ENCODE measurements at regions not wholly inside any gene's neighbourhood (a gene's known extent, or its start where the extent isn't known, plus 50 kb on each side); places are given as distances from the start of the nearest gene placed in this dataset.

GRCh38 chr2:183996825-183997793 is 601.2 kb upstream of the ZNF804A start:
- TF ChIP-seq CTCF (IDR thresholded peaks at IDR 0.05; ENCODE audit: borderline replicate concordance, control extremely low read depth, extremely low read depth, insufficient read depth, missing control alignments), result no peak
- no peak for DNase-seq (ENCODE audit: low spot score)
- in situ Hi-C loops (cut with MboI; ENCODE audit: low sequenced_read_pairs, unreplicated experiment), result no loop called here

DNA sequence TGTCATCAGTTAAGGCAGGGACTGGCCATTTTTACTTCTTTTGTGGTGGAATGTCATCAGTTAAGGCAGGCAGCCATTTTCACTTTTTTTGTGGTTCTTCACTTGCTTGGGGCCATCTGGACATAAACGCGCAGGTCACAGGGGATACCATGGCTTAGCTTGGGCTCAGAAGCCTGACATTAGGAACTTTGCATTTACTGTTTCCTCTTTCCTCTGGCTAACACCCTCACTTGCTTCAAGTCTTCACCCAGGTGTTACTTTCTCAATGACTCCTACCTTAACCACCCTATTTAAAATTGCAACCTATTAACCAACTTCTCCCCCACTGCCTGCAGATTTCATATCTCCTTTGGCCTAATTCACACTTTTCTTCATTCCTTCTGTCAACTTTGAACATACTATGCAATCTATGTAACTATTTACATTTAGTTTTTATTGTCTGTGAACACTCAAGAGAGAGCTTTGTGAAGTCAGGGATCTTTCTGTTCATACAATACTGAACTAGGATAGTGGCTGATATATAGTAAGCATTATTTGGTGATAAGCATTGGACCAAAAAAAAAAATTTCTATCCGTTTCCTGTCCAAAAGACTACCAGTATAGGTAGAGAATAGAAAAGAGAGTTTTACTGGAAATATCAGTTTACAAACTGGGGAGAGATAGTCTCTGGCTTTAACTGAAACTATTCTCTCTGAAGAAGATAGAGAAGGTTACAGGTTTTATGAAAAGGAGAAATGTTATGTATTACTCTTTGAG is 600.1 kb upstream of the ZNF804A start:
- TF ChIP-seq CTCF (IDR thresholded peaks at IDR 0.05; ENCODE audit: borderline replicate concordance, control extremely low read depth, extremely low read depth, insufficient read depth, missing control alignments), result no peak
- in situ Hi-C loops (cut with MboI; ENCODE audit: low sequenced_read_pairs, unreplicated experiment), result no loop called here
- DNase-seq (ENCODE audit: low spot score), result peak; percentile 10

GRCh38 chr2:183998797-183999190 is 599.5 kb upstream of the ZNF804A start:
- in situ Hi-C loops (cut with MboI; ENCODE audit: low sequenced_read_pairs, unreplicated experiment), result no loop called here
- DNase-seq (ENCODE audit: low spot score), result no peak
- no peak for TF ChIP-seq CTCF (IDR thresholded peaks at IDR 0.05; ENCODE audit: borderline replicate concordance, control extremely low read depth, extremely low read depth, insufficient read depth, missing control alignments)

DNA sequence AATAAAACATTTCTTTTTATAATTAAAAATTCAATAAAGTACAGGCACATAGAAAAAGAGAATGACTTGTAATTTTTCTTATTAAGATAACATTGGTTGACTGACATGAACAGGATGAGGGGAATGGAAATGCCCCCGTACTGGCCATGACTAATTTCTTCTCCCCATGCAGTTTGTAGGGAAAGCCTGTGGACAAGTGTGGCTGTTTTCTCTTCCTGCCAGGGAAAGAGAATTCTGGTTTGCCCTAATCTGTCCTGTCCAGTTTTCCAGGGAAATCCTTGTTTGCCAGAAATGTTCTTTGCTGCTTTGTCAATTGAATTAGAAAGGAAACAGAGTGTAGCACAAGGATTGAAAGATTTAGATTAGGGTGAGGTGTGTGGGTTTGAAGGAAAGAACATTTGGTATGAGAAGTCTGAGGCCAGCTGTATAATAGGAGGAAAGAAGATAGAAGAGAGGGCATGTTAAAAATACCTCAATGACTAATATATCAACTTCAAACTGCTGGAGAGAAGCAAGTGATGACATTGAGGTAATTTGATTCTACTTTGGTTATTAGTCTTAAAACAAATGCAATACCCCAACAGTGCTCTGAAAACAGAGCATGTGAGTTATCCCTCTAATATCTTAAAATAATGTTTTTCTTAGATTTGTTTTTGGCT is 593.9 kb upstream of the ZNF804A start:
- in situ Hi-C loops (cut with MboI; ENCODE audit: low sequenced_read_pairs, unreplicated experiment), result no loop called here

DNA sequence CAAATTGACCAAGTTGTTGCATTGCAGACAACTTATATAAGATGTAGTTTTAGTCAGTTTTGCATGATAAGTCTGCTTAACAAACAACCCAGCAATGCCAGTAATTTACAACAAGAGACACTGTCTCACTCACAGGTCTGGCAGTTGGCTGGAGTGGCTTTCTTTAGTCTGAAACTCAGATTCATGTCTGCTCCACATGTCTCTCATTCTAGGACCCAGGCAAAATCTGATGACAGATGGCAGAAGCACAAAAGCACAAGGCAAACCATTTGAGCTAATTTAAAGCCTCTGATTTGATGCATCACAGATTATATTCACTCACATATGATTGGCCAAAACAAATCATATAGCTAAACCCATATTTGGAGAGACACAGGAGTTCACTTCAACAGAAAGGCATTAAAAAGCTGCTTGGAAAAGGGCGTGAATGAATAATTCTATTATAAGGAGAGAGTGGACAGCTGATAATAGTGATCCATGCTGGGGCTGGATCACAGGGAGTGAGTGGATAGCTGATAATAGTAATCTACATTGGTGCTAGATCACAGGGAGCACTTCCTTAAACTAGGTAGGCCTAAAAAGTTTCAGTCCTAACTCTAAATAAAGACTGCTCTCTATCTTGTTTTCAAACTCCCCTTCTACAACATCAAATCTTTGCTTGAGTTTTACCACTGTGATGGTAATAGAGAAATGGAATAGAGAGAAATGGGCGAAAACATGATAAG is 593.2 kb upstream of the ZNF804A start:
- in situ Hi-C loops (cut with MboI; ENCODE audit: low sequenced_read_pairs, unreplicated experiment), result no loop called here
- DNase-seq (ENCODE audit: low spot score), result no peak
- no peak for TF ChIP-seq CTCF (IDR thresholded peaks at IDR 0.05; ENCODE audit: borderline replicate concordance, control extremely low read depth, extremely low read depth, insufficient read depth, missing control alignments)

More for the DNA sequence above, 593.9 kb upstream of the ZNF804A start:
- no peak for TF ChIP-seq CTCF (IDR thresholded peaks at IDR 0.05; ENCODE audit: borderline replicate concordance, control extremely low read depth, extremely low read depth, insufficient read depth, missing control alignments)
- peak; percentile 33 for DNase-seq (ENCODE audit: low spot score)

DNA sequence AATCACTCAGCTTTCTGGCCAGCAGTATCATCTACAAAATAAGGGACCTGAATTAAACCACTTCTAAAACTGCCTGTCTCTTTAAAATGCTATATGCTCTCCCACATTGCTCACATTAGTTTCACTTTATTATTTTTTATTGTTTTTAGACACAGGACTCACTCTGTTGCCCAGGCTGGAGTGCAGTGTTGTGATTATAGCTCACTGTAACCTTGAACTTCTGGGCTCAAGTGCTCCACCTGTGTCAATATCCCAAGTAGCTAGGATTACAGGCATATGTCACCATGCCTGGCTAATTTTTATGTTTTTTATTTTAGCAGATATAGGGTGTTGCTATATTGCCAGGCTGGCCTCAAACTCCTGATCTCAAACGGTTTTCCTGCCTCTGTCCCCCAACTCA is 591.3 kb upstream of the ZNF804A start:
- TF ChIP-seq CTCF (IDR thresholded peaks at IDR 0.05; ENCODE audit: borderline replicate concordance, control extremely low read depth, extremely low read depth, insufficient read depth, missing control alignments), result no peak
- in situ Hi-C loops (cut with MboI; ENCODE audit: low sequenced_read_pairs, unreplicated experiment), result no loop called here
- DNase-seq (ENCODE audit: low spot score), result no peak
